Nucleus accumbens (tissue), 56 donors: ENCODE measurements at regions not wholly inside any gene's neighbourhood (a gene's known extent, or its start where the extent isn't known, plus 50 kb on each side); places are given as distances from the start of the nearest gene placed in this dataset.

Source experiments
- DNase-seq, 56 donors: peaks; one replicate each; lab custom pipeline; 2025; lab: John Stamatoyannopoulos, UW

GRCh38 chr7:31448649-31449048 is 65.2 kb upstream of the ITPRID1 start:
- DNase-seq = no peak

DNA sequence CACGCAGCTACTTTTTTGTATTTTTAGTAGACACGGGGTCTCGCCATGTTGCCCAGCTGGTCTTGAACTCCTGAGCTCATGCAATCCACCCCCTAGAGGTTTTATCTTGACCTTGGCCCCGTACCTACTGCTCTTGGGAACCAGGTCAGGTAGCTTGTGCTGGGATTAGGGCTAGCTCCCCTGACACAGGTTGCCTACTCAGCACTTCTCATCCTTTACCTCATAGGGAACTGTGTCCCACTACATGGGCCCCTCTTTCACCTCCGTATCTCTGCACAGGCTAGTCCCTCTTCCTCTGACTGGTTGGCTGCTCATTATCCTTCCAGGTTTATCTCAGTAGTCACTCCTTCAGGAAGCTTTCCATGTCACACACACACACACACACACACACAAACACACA is 58.0 kb upstream of the ITPRID1 start:
- no peak for DNase-seq

DNA sequence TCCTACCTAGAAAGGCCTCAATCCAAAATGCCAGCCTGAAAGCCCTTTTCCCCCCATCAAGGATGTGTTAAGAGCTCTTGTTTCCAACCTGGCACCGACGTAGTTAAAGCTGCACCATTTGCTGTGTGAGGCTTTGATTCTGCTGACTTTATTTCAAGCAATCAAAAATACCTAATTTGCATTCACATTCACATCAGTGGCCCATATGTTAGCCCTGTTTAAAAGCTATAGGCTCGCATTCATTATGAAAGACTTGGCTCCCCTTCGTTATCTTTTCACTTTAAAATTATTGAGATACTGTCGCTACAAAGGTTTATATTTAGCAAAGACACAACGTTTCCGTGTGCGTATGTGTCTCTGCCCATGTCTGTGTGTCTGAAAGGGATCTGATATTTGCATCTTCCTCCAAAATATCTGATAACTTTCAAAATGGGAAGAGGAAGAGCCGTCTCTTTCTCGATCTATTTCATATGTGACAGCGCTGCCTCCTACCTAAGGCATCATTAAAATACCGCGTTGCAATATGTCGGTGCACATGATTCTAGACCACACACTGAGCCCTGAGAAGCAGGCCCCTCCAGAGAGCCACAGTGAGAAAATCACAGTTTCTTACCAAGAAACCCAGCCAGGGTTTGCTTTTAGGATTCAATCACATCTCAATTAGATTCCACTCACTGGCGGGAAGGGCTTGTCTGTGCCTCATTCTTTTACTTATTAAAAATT is 57.1 kb upstream of the ITPRID1 start:
- no peak for DNase-seq

GRCh38 chr7:31457551-31457950 is 56.3 kb upstream of the ITPRID1 start:
- DNase-seq = no peak

GRCh38 chr7:31458203-31458602 is 55.7 kb upstream of the ITPRID1 start:
- DNase-seq = no peak

GRCh38 chr7:31462636-31463035 is 51.3 kb upstream of the ITPRID1 start:
- no peak for DNase-seq
